H1 (cell line): ENCODE measurements at regions not wholly inside any gene's neighbourhood (a gene's known extent, or its start where the extent isn't known, plus 50 kb on each side); places are given as distances from the start of the nearest gene placed in this dataset.

Experiments
- CTCF ChIA-PET: fragments of 300-600 bp; sonication (Branson Sonifier 250); formaldehyde crosslinking; loops from one replicate; lab custom pipeline; 2021; ENCODE audit not compliant: partially characterized antibody; lab: Charles Lee
- POLR2A ChIA-PET: fragments of 300-600 bp; sonication (Branson Sonifier 250); formaldehyde crosslinking; loops from one replicate; lab custom pipeline; 2021; ENCODE audit warnings: inconsistent platforms; ENCODE audit not compliant: partially characterized antibody; lab: Charles Lee
- DNase-seq, 2 experiments: peaks; one replicate each; pipeline versions ENCODE4 v3.0.0 to v3.0.0-alpha.2; 2010 to 2022; ENCODE audit warnings: low spot score in 2 of 2, low read depth in 1 of 2, mixed read lengths in 1 of 2
- FAIRE-seq: peaks from 2 replicates; lab custom pipeline; 2011; peaks lifted over from hg19 to GRCh38; lab: Jason Lieb, UNC
- H2AFZ ChIP-seq: 2 replicates; pipeline ENCODE4 v1.8.1; 2012; ENCODE audit warnings: low read length, inconsistent platforms
- H2AK5ac ChIP-seq: 2 replicates; pipeline ENCODE4 v1.6.1; 2013; ENCODE audit warnings: low read depth, low read length
- H2BK120ac ChIP-seq: replicated peaks from 2 replicates; pipeline ENCODE3; 2013; ENCODE audit warnings: low read depth, low read length, inconsistent platforms
- H2BK12ac ChIP-seq: 2 replicates; pipeline ENCODE4 v1.6.1; 2013; ENCODE audit warnings: low read depth, low read length
- H2BK15ac ChIP-seq: 2 replicates; pipeline ENCODE4 v1.6.1; 2013; ENCODE audit warnings: low read length
- H2BK20ac ChIP-seq: 2 replicates; pipeline ENCODE4 v1.6.1; 2013; ENCODE audit warnings: low read length
- H2BK5ac ChIP-seq: 2 replicates; pipeline ENCODE4 v1.6.1; 2013; ENCODE audit warnings: low read depth, low read length
- H3K14ac ChIP-seq: 2 replicates; pipeline ENCODE4 v1.6.1; 2013; ENCODE audit warnings: inconsistent platforms; ENCODE audit not compliant: insufficient read length
- H3K18ac ChIP-seq: 2 replicates; pipeline ENCODE4 v1.6.1; 2013; ENCODE audit warnings: low read length; ENCODE audit errors: extremely low read depth
- H3K23ac ChIP-seq: 2 replicates; pipeline ENCODE4 v1.6.1; 2013; ENCODE audit warnings: inconsistent platforms; ENCODE audit not compliant: insufficient read length
- H3K23me2 ChIP-seq: 2 replicates; pipeline ENCODE4 v1.6.1; 2013; ENCODE audit warnings: low read depth, low read length
- H3K27ac ChIP-seq: 2 replicates; pipeline ENCODE4 v1.6.1; 2011; ENCODE audit warnings: low read depth, low read length, inconsistent platforms
- H3K27me3 ChIP-seq, 4 experiments: replicated peaks in 1 of 4; 1 replicate in 1 of 4; 2 replicates in 3 of 4; pipeline versions ENCODE4 v1.6.1 to v1.8.1; 2011 to 2013; ENCODE audit warnings: low read length in 3 of 4, mild to moderate bottlenecking in 3 of 4, inconsistent platforms in 2 of 4, mixed read lengths in 2 of 4, moderate library complexity in 1 of 4; ENCODE audit not compliant: control insufficient read depth in 3 of 4, insufficient read depth in 3 of 4; ENCODE audit errors: extremely low read depth in 1 of 4
- H3K36me3 ChIP-seq, 4 experiments: 2 replicates each; pipeline versions ENCODE4 v1.6.1 to v1.8.1; 2011 to 2013; ENCODE audit warnings: mild to moderate bottlenecking in 4 of 4, low read length in 3 of 4, moderate library complexity in 2 of 4, control low read depth in 1 of 4, inconsistent platforms in 1 of 4; ENCODE audit not compliant: insufficient read depth in 4 of 4, control insufficient read depth in 2 of 4
- H3K4ac ChIP-seq: replicated peaks from 2 replicates; pipeline ENCODE3; 2013; ENCODE audit warnings: low read length, low read depth, mixed read lengths, inconsistent platforms; ENCODE audit not compliant: insufficient read length
- H3K4me1 ChIP-seq, 4 experiments: replicated peaks in 1 of 4; 1 replicate in 1 of 4; 2 replicates in 3 of 4; pipeline versions ENCODE4 v1.6.1 to v1.8.1; 2011 to 2013; ENCODE audit warnings: low read length in 3 of 4, inconsistent platforms in 2 of 4, mixed read lengths in 1 of 4; ENCODE audit not compliant: insufficient read depth in 4 of 4, control insufficient read depth in 3 of 4
- H3K4me2 ChIP-seq, 2 experiments: 2 replicates each; pipeline versions ENCODE4 v1.6.1 to v1.8.1; 2011 to 2013; ENCODE audit warnings: low read depth in 2 of 2, low read length in 2 of 2, control low read depth in 1 of 2, inconsistent platforms in 1 of 2, mild to moderate bottlenecking in 1 of 2; ENCODE audit not compliant: insufficient read depth in 1 of 2
- H3K4me3 ChIP-seq, 4 experiments: fragments of 200-600, 300-600 bp in 1 of 4; sonication (generic), shearing (Covaris generic), sonication (Bioruptor Twin) in 1 of 4; 2 replicates each; pipeline versions ENCODE4 v1.5.1 to v1.8.1; 2011 to 2016; ENCODE audit warnings: low read length in 4 of 4, low read depth in 3 of 4, control low read depth in 2 of 4, inconsistent platforms in 2 of 4, mild to moderate bottlenecking in 2 of 4, mixed read lengths in 1 of 4, moderate library complexity in 1 of 4; ENCODE audit not compliant: insufficient read depth in 2 of 4; ENCODE audit errors: extremely low read depth in 1 of 4
- H3K56ac ChIP-seq: replicated peaks from 2 replicates; pipeline ENCODE3; 2013; ENCODE audit warnings: low read depth, mild to moderate bottlenecking, mixed read lengths, low read length, inconsistent platforms; ENCODE audit not compliant: insufficient read length
- H3K79me1 ChIP-seq: 2 replicates; pipeline ENCODE4 v1.6.1; 2013; ENCODE audit warnings: low read depth, low read length, control low read depth
- H3K79me2 ChIP-seq, 2 experiments: 2 replicates each; pipeline versions ENCODE4 v1.6.1 to v1.8.1; 2012 to 2013; ENCODE audit warnings: low read length in 2 of 2, mild to moderate bottlenecking in 2 of 2, inconsistent platforms in 1 of 2; ENCODE audit not compliant: insufficient read depth in 2 of 2, control insufficient read depth in 1 of 2
- H3K9ac ChIP-seq, 4 experiments: replicated peaks in 1 of 4; 1 replicate in 1 of 4; 2 replicates in 3 of 4; pipeline versions ENCODE4 v1.6.1 to v1.8.1; 2011 to 2013; ENCODE audit warnings: low read depth in 3 of 4, low read length in 3 of 4, control low read depth in 2 of 4, mild to moderate bottlenecking in 2 of 4, moderate library complexity in 2 of 4, inconsistent platforms in 1 of 4; ENCODE audit errors: extremely low read depth in 1 of 4
- H3K9me3 ChIP-seq, 2 experiments: 2 replicates each; pipeline versions ENCODE4 v1.6.1 to v1.8.1; 2012 to 2013; ENCODE audit warnings: mild to moderate bottlenecking in 2 of 2, moderate library complexity in 2 of 2, control low read depth in 1 of 2, inconsistent platforms in 1 of 2, low read depth in 1 of 2, low read length in 1 of 2, mixed read lengths in 1 of 2; ENCODE audit not compliant: insufficient read depth in 2 of 2
- H4K20me1 ChIP-seq, 2 experiments: replicated peaks in 1 of 2; 2 replicates each; pipeline versions ENCODE3 to v1.8.1; 2011 to 2013; ENCODE audit warnings: inconsistent platforms in 2 of 2, low read length in 2 of 2, mild to moderate bottlenecking in 1 of 2; ENCODE audit not compliant: insufficient read depth in 2 of 2, control insufficient read depth in 1 of 2
- H4K5ac ChIP-seq: 2 replicates; pipeline ENCODE4 v1.6.1; 2013; ENCODE audit warnings: low read length, low read depth, mixed read lengths, inconsistent platforms; ENCODE audit not compliant: insufficient read length
- H4K8ac ChIP-seq: 2 replicates; pipeline ENCODE4 v1.8.0; 2013; ENCODE audit warnings: mild to moderate bottlenecking, moderate library complexity, low read length, inconsistent platforms; ENCODE audit not compliant: insufficient read depth; ENCODE audit errors: extremely low read depth
- H4K91ac ChIP-seq: replicated peaks from 2 replicates; pipeline ENCODE3; 2013; ENCODE audit warnings: low read length, mixed read lengths, inconsistent platforms; ENCODE audit not compliant: insufficient read length
- CHD2 ChIP-seq: IDR thresholded peaks from 2 replicates; pipeline ENCODE4 v1.6.1; 2012; ENCODE audit warnings: low read length, improper control_type of control experiment
- RXRA ChIP-seq: IDR thresholded peaks from 2 replicates; pipeline ENCODE4 v1.6.1; 2011; ENCODE audit warnings: low read depth, mild to moderate bottlenecking, low read length, moderate library complexity; ENCODE audit not compliant: insufficient read depth
- SRF ChIP-seq: IDR thresholded peaks from 2 replicates; pipeline ENCODE4 v1.6.1; 2011; ENCODE audit warnings: mild to moderate bottlenecking, low read depth, low read length, moderate library complexity
- WGBS, 2 experiments: shearing (Covaris generic) in 1 of 2; methylation state at CpG; one replicate each; pipeline versions ENCODE4 v1.1.6 to v1.1.7; 2013 to 2015; ENCODE audit warnings: low lambda C conversion rate in 2 of 2, mixed read lengths in 2 of 2, inconsistent platforms in 1 of 2, low coverage in 1 of 2, missing lambda C conversion rate in 1 of 2; ENCODE audit not compliant: insufficient replicate concordance in 2 of 2, insufficient coverage in 1 of 2, insufficient read length in 1 of 2; ENCODE audit errors: extremely low coverage in 1 of 2, missing lambda C conversion rate in 1 of 2; 5-methylcytosine and 5-hydroxymethylcytosine counted together

DNA sequence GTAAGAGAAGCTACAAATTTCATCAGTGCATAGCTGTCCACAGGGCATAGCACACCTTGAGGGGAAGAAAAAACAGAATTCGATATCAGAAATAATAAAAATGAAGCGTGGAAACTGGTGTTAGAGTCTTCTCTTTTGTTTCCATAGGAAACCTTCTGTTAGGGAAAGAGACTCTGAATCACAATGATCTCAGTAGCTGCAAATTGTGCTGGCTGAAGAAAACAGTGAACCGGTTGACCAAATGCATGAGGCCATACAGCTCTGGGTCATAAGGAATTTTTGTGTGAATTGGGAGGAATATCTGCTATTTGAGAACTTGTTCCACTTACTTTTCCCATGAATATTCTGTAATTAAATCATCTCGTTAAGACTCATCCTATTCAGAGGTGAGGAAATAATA lies 580.2 kb upstream of the NECTIN3 start:
- Histone ChIP-seq H3K56ac (no peak overlapping the region), H2AFZ (no peak overlapping the region), H3K79me1 (no peaks in the 10 kb centered on the region), H3K4me2 (0 out of 4 replicates have a peak overlapping the region, but pooled peaks of 1 of the 2 experiments have one; percentile 19), H2BK15ac (no peak overlapping the region), H3K9ac (no peak overlapping the region), H2BK5ac (no peak overlapping the region), H3K14ac (no peak overlapping the region), H3K27me3 (no peaks in the 10 kb centered on the region), H4K91ac (no peak overlapping the region), H3K23me2 (no peaks in the 10 kb centered on the region), H2AK5ac (no peak overlapping the region), H3K9me3 (peaks cover 0 to 8% of the 10 kb centered on the region in 2 experiments; a peak in 1 of 4 replicates), H4K8ac (no peak overlapping the region), H4K5ac (no peak overlapping the region), H2BK120ac (no peak overlapping the region), H3K27ac (no peak overlapping the region), H2BK12ac (no peak overlapping the region), H3K18ac (no peak overlapping the region), H3K4me1 (no peaks in the 10 kb centered on the region; a peak in 1 of 7 replicates), H2BK20ac (no peak overlapping the region), H3K4me3 (no peak overlapping the region), H3K23ac (no peak overlapping the region), H3K4ac (no peak overlapping the region), H4K20me1 (no peaks in the 10 kb centered on the region), H3K36me3 (no peaks in the 10 kb centered on the region), H3K79me2 (no peaks in the 10 kb centered on the region)
- ChIA-PET CTCF (no interaction called here), POLR2A (interaction anchor here (0.7 kb wide), 1 partner anchor 30 kb away, joined by 3 read pairs; no protein-coding TSS in a partner anchor)
- WGBS, 2 experiments: 43% methylated on average over 4 of the region's 4 CpGs; no CpG with 5 or more reads in 1 of the 2 experiments
- no peak for DNase-seq
- FAIRE-seq: peak; percentile 68
- no peak for TF ChIP-seq CHD2
- no peak for TF ChIP-seq RXRA
- TF ChIP-seq SRF: no peak
